ENCODE measurements at regions not wholly inside any gene's neighbourhood (a gene's known extent, or its start where the extent isn't known, plus 50 kb on each side); places are given as distances from the start of the nearest gene placed in this dataset.
"Not testable (repeated sequence)": the region's sequence is repeated elsewhere in the genome, so short reads cannot be mapped to it uniquely, and the experiment has no call there.

- TF ChIP-seq RAD21 (IDR thresholded peaks at IDR 0.05) (no peak), FOXA2 (IDR thresholded peaks at IDR 0.05) (no peak), EGR1 (IDR thresholded peaks at IDR 0.05; ENCODE audit: low read depth in 2 of 2) (no peak), HNF4G (IDR thresholded peaks at IDR 0.05) (no peak)
- TF ChIP-seq, protein P1, sequence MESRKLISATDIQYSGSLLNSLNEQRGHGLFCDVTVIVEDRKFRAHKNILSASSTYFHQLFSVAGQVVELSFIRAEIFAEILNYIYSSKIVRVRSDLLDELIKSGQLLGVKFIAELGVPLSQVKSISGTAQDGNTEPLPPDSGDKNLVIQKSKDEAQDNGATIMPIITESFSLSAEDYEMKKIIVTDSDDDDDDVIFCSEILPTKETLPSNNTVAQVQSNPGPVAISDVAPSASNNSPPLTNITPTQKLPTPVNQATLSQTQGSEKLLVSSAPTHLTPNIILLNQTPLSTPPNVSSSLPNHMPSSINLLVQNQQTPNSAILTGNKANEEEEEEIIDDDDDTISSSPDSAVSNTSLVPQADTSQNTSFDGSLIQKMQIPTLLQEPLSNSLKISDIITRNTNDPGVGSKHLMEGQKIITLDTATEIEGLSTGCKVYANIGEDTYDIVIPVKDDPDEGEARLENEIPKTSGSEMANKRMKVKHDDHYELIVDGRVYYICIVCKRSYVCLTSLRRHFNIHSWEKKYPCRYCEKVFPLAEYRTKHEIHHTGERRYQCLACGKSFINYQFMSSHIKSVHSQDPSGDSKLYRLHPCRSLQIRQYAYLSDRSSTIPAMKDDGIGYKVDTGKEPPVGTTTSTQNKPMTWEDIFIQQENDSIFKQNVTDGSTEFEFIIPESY (IDR thresholded peaks at IDR 0.05), result no peak
These were observed 448.0 kb downstream of the SLC6A15 start (continued) for GRCh38 chr12:84464616-84465015.

DNA sequence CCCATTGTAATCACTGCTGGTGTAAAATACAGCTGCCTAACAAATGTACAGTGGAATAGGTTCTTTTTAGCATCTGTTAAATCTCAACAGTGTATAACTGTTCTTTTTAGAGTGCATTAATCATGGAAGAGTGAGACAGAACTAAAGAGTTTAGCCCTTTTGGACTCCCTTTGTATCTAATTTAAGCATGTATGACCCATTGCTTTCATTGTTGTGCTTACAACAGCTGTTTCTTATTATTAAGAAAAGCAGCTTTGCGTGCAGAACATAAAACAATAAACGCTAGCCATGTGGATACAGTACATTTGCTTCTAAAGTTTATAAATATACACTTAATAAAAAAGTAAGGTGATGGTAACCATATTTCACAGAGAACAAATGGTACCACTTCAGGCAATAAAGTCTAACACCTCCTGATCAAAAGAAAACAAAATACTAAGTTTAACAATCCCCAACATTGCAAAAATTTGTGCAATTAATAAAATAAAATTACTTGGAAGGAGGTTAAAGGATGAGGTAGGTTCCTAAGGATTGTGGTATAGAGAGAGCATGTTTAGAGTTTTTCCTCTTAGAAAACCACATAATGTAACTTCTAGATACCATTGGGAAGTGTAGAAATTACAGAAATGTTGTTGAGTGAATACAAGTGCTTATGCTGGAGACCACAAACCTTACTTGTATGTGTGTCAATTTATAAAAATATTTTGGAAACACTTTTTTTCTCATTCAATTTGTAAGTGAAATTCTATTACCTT lies 448.7 kb downstream of the SLC6A15 start:
- 52% methylated on average over 2 of the region's 2 CpGs for WGBS
- no peaks in the 10 kb centered on the region for H3K4me1 ChIP-seq (ENCODE audit: control insufficient read depth in 4 of 4, insufficient read depth in 4 of 4, low read length in 3 of 4)
- no peaks in the 10 kb centered on the region for H3K9me3 ChIP-seq (ENCODE audit: control insufficient read depth in 4 of 4, low read length in 3 of 4)
- no peak overlapping the region for H3K27ac ChIP-seq (ENCODE audit: low read depth in 1 of 2, low read length in 2 of 2)
- TF ChIP-seq RAD21 (IDR thresholded peaks at IDR 0.05) (no peak), HNF4G (IDR thresholded peaks at IDR 0.05) (no peak), FOXA2 (IDR thresholded peaks at IDR 0.05) (no peak), GABPA (IDR thresholded peaks at IDR 0.05 in 1 of 2, conservative IDR thresholded peaks at IDR 0.05 in 1 of 2) (no peak), NR2F2 (IDR thresholded peaks at IDR 0.05) (no peak), SP1 (IDR thresholded peaks at IDR 0.05) (no peak), JUND (IDR thresholded peaks at IDR 0.05) (no peak), TAF1 (conservative IDR thresholded peaks at IDR 0.05) (no peak), FOXA1 (IDR thresholded peaks at IDR 0.05) (no peak)
- TF ChIP-seq, protein P2, sequence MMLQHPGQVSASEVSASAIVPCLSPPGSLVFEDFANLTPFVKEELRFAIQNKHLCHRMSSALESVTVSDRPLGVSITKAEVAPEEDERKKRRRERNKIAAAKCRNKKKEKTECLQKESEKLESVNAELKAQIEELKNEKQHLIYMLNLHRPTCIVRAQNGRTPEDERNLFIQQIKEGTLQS (IDR thresholded peaks at IDR 0.05), result no peak
- TF ChIP-seq, protein P3, sequence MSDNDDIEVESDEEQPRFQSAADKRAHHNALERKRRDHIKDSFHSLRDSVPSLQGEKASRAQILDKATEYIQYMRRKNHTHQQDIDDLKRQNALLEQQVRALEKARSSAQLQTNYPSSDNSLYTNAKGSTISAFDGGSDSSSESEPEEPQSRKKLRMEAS (IDR thresholded peaks at IDR 0.05), result no peak
- no peak for DNase-seq (ENCODE audit: low spot score)
- no peak overlapping the region for H3K9ac ChIP-seq (ENCODE audit: low read depth in 1 of 2, low read length in 2 of 2)
- H3K4me3 ChIP-seq (ENCODE audit: low read depth in 1 of 3, low read length in 3 of 3), result no peak overlapping the region
- H3K27me3 ChIP-seq (ENCODE audit: control insufficient read depth in 4 of 4, insufficient read depth in 4 of 4, low read length in 3 of 4), result no peaks in the 10 kb centered on the region
- H3K36me3 ChIP-seq (ENCODE audit: control insufficient read depth in 4 of 4, insufficient read depth in 3 of 4, low read depth in 1 of 4, low read length in 3 of 4), result no peaks in the 10 kb centered on the region

- Histone ChIP-seq H3K9me3 (ENCODE audit: control insufficient read depth in 4 of 4, low read length in 3 of 4) (no peaks in the 10 kb centered on the region), H3K27ac (ENCODE audit: low read depth in 1 of 2, low read length in 2 of 2) (no peak overlapping the region), H3K9ac (ENCODE audit: low read depth in 1 of 2, low read length in 2 of 2) (no peak overlapping the region), H3K4me3 (ENCODE audit: low read depth in 1 of 3, low read length in 3 of 3) (no peak overlapping the region), H3K36me3 (ENCODE audit: control insufficient read depth in 4 of 4, insufficient read depth in 3 of 4, low read depth in 1 of 4, low read length in 3 of 4) (no peaks in the 10 kb centered on the region), H3K27me3 (ENCODE audit: control insufficient read depth in 4 of 4, insufficient read depth in 4 of 4, low read length in 3 of 4) (no peaks in the 10 kb centered on the region), H3K4me1 (ENCODE audit: control insufficient read depth in 4 of 4, insufficient read depth in 4 of 4, low read length in 3 of 4) (no peaks in the 10 kb centered on the region)
- 68% methylated on average over 2 of the region's 2 CpGs for WGBS
- TF ChIP-seq YY1 (IDR thresholded peaks at IDR 0.05) (no peak), RAD21 (IDR thresholded peaks at IDR 0.05) (no peak), EGR1 (IDR thresholded peaks at IDR 0.05; ENCODE audit: low read depth in 2 of 2) (no peak)
- TF ChIP-seq, protein P2 (IDR thresholded peaks at IDR 0.05), result no peak
- no peak for DNase-seq (ENCODE audit: low spot score)
These were observed 457.0 kb downstream of the SLC6A15 start for GRCh38 chr12:84455598-84455997.

- 78% methylated on average over 3 of the region's 3 CpGs for WGBS
- H3K27ac ChIP-seq (ENCODE audit: low read depth in 1 of 2, low read length in 2 of 2); H3K4me3 ChIP-seq (ENCODE audit: low read depth in 1 of 3, low read length in 3 of 3): not testable (repeated sequence)
These were observed 466.1 kb downstream of the SLC6A15 start for GRCh38 chr12:84446478-84446877.

More at GRCh38 chr12:84446478-84446877, 466.1 kb downstream of the SLC6A15 start:
- DNase-seq (ENCODE audit: low spot score); H3K9ac ChIP-seq (ENCODE audit: low read depth in 1 of 2, low read length in 2 of 2); H3K27me3 ChIP-seq (ENCODE audit: control insufficient read depth in 4 of 4, insufficient read depth in 4 of 4, low read length in 3 of 4); H3K9me3 ChIP-seq (ENCODE audit: control insufficient read depth in 4 of 4, low read length in 3 of 4); H3K36me3 ChIP-seq (ENCODE audit: control insufficient read depth in 4 of 4, insufficient read depth in 3 of 4, low read depth in 1 of 4, low read length in 3 of 4); H3K4me1 ChIP-seq (ENCODE audit: control insufficient read depth in 4 of 4, insufficient read depth in 4 of 4, low read length in 3 of 4): not testable (repeated sequence)
